Suprapubic skin (tissue), 3 donors: ENCODE measurements at regions not wholly inside any gene's neighbourhood (a gene's known extent, or its start where the extent isn't known, plus 50 kb on each side); places are given as distances from the start of the nearest gene placed in this dataset.

Source experiments
- EP300 ChIP-seq: sonication (generic); formaldehyde crosslinking; IDR thresholded peaks from one replicate; pipeline ENCODE4 v1.6.1; 2017; ENCODE audit warnings: antibody characterized with exemption
- POLR2A ChIP-seq, 2 donors: fragments of 450-650 bp; IDR thresholded peaks; one replicate each; pipeline ENCODE4 v1.6.1; 2017; ENCODE audit warnings: antibody characterized with exemption in 2 of 2, mild to moderate bottlenecking in 2 of 2, moderate library complexity in 2 of 2
- TF ChIP-seq, protein P1 (sequence below), 2 donors: fragments of 200-600 bp in 1 of 2; fragments of 450-650 bp in 1 of 2; sonication (generic) in 1 of 2; IDR thresholded peaks; one replicate each; pipeline ENCODE4 v1.5.1; 2016 to 2019; ENCODE audit warnings: antibody characterized with exemption in 2 of 2, mild to moderate bottlenecking in 1 of 2, moderate library complexity in 1 of 2

DNA sequence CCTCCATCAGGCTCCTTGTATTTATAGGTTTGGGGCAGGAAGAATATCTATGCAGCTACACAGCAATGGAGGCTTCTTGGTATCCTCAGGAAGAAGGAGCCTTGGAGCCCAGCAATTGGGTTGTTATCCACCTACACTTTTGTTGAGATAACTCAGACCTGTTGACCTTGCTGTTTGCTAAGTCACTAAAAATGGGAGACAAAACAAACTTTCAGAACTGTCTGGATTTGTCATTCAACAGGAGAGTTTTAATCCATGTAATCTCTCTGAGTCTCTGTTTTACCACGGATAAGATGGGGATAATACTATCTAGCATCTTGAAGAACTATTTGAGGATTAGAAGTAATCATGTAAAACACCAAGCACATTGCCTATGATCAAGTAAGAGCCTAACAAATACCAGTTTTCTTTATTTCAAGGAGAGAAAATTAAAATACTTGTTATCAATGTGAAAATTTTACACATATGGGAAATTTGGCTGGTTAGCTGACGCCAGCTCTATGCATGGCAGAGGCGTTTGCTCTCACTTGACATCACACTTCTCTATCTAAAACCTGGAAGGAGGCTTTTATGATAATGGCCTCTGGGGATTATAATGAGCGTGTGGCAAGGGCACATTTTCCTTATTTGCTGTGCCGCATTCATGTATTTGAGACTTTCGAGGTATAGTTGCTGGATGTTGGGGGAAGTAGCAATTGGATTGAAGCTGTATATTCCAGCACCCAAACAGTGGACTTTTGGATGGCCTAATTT is 215.6 kb downstream of the PDCD6IP start:
- TF ChIP-seq, protein P1, sequence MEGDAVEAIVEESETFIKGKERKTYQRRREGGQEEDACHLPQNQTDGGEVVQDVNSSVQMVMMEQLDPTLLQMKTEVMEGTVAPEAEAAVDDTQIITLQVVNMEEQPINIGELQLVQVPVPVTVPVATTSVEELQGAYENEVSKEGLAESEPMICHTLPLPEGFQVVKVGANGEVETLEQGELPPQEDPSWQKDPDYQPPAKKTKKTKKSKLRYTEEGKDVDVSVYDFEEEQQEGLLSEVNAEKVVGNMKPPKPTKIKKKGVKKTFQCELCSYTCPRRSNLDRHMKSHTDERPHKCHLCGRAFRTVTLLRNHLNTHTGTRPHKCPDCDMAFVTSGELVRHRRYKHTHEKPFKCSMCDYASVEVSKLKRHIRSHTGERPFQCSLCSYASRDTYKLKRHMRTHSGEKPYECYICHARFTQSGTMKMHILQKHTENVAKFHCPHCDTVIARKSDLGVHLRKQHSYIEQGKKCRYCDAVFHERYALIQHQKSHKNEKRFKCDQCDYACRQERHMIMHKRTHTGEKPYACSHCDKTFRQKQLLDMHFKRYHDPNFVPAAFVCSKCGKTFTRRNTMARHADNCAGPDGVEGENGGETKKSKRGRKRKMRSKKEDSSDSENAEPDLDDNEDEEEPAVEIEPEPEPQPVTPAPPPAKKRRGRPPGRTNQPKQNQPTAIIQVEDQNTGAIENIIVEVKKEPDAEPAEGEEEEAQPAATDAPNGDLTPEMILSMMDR (IDR thresholded peaks at IDR 0.05) = no peak
- TF ChIP-seq EP300 (no peak), POLR2A (IDR thresholded peaks at IDR 0.05) (no peak)
